H1 (cell line): ENCODE measurements at regions not wholly inside any gene's neighbourhood (a gene's known extent, or its start where the extent isn't known, plus 50 kb on each side); places are given as distances from the start of the nearest gene placed in this dataset.

Experiments
- CEBPB ChIP-seq: IDR thresholded peaks from 2 replicates; pipeline ENCODE4 v1.6.1; 2012; ENCODE audit warnings: low read depth, low read length
- GTF2F1 ChIP-seq: IDR thresholded peaks from 2 replicates; pipeline ENCODE4 v1.6.1; 2012; ENCODE audit warnings: low read depth, low read length, improper control_type of control experiment, borderline replicate concordance
- RAD21 ChIP-seq, 2 experiments: IDR thresholded peaks in 1 of 2; conservative IDR thresholded peaks in 1 of 2; 2 replicates each; pipeline ENCODE4 v1.6.1; 2011; ENCODE audit warnings: low read depth in 2 of 2, low read length in 2 of 2, improper control_type of control experiment in 1 of 2, inconsistent platforms in 1 of 2, mild to moderate bottlenecking in 1 of 2, moderate library complexity in 1 of 2
- TF ChIP-seq, protein P1 (sequence below): IDR thresholded peaks from 2 replicates; pipeline ENCODE4 v1.6.1; 2011; ENCODE audit warnings: low read depth, mild to moderate bottlenecking, low read length; ENCODE audit not compliant: insufficient read depth

DNA sequence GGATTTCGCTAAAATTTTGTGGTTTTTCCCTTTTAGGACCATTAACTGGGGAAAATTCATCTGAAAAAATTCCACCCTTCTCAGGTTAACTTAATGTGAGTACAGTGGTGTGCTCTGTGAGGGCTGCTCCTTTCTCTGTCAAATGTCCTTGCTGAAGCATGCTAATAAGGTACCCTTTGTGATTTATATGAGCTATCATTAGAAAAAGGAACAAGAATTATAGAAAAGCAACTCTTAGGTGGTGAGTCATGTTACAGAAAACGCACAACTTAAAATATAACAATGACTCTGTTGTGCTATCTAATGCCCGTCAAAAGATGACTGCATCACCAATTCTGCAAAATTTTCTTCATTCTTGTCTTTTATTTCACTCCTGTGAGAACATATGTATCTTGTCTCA, 162.0 kb upstream of the MAGI2 start:
- TF ChIP-seq, protein P1, sequence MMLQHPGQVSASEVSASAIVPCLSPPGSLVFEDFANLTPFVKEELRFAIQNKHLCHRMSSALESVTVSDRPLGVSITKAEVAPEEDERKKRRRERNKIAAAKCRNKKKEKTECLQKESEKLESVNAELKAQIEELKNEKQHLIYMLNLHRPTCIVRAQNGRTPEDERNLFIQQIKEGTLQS, result no peak
- TF ChIP-seq CEBPB (no peak), RAD21 (IDR thresholded peaks at IDR 0.05 in 1 of 2, conservative IDR thresholded peaks at IDR 0.05 in 1 of 2; ENCODE audit: low read depth in 2 of 2, low read length in 2 of 2) (no peak), GTF2F1 (no peak)
